SJCRH30 (cell line): ENCODE measurements at regions not wholly inside any gene's neighbourhood (a gene's known extent, or its start where the extent isn't known, plus 50 kb on each side); places are given as distances from the start of the nearest gene placed in this dataset.
A peak's percentile ranks its signal among the peaks of the same experiment; 100 is the strongest.

ENCODE experiments used
- DNase-seq, 2 experiments: peaks; one replicate each; pipeline ENCODE4 v3.0.0-alpha.2; 2015 to 2020
- H3K27ac ChIP-seq: fragments of 250-450 bp; sonication (Bioruptor Pico); 2 replicates; pipeline ENCODE4 v1.5.1; 2020; ENCODE audit warnings: mild to moderate bottlenecking, moderate library complexity
- H3K27me3 ChIP-seq: fragments of 250-450 bp; sonication (Bioruptor Pico); 2 replicates; pipeline ENCODE4 v1.5.1; 2020; ENCODE audit warnings: mild to moderate bottlenecking, moderate library complexity
- H3K36me3 ChIP-seq: fragments of 250-450 bp; sonication (Bioruptor Pico); 2 replicates; pipeline ENCODE4 v1.5.1; 2020; ENCODE audit warnings: mild to moderate bottlenecking, moderate library complexity
- H3K4me1 ChIP-seq: fragments of 250-450 bp; sonication (Bioruptor Pico); 2 replicates; pipeline ENCODE4 v1.5.1; 2020; ENCODE audit warnings: mild to moderate bottlenecking, moderate library complexity
- H3K4me3 ChIP-seq: fragments of 250-450 bp; sonication (Bioruptor Pico); 2 replicates; pipeline ENCODE4 v1.5.1; 2020; ENCODE audit warnings: mild to moderate bottlenecking, moderate library complexity
- H3K9me3 ChIP-seq: fragments of 250-450 bp; sonication (Bioruptor Pico); replicated peaks from 2 replicates; pipeline ENCODE4 v1.5.1; 2020; ENCODE audit warnings: mild to moderate bottlenecking, moderate library complexity

- no peak overlapping the region for H3K4me3 ChIP-seq
- H3K27ac ChIP-seq = no peak overlapping the region
- no peaks in the 10 kb centered on the region for H3K9me3 ChIP-seq
- no peak for DNase-seq
- H3K4me1 ChIP-seq = no peaks in the 10 kb centered on the region
- H3K27me3 ChIP-seq = no peaks in the 10 kb centered on the region
- no peaks in the 10 kb centered on the region for H3K36me3 ChIP-seq
These were observed 483.5 kb downstream of the ADGRL2 start for GRCh38 chr1:82284213-82284612.

GRCh38 chr1:82279241-82279640 is 478.5 kb downstream of the ADGRL2 start:
- no peak for DNase-seq
- H3K4me3 ChIP-seq = no peak overlapping the region
- no peak overlapping the region for H3K27ac ChIP-seq
- H3K27me3 ChIP-seq = no peaks in the 10 kb centered on the region
- H3K9me3 ChIP-seq = no peaks in the 10 kb centered on the region
- no peaks in the 10 kb centered on the region for H3K4me1 ChIP-seq
- H3K36me3 ChIP-seq = no peaks in the 10 kb centered on the region

- no peak overlapping the region for H3K4me3 ChIP-seq
- DNase-seq = peak; percentile 20 to 43
- no peaks in the 10 kb centered on the region for H3K9me3 ChIP-seq
- H3K27me3 ChIP-seq = no peaks in the 10 kb centered on the region
- no peak overlapping the region for H3K27ac ChIP-seq
- H3K4me1 ChIP-seq = peaks cover 6% of the 10 kb centered on the region; the same call in 1 of the 2 replicates
- H3K36me3 ChIP-seq = no peaks in the 10 kb centered on the region
These were observed 473.1 kb downstream of the ADGRL2 start for GRCh38 chr1:82273816-82274215.

GRCh38 chr1:82269431-82269830 is 468.7 kb downstream of the ADGRL2 start:
- Histone ChIP-seq H3K9me3 (no peaks in the 10 kb centered on the region), H3K36me3 (no peaks in the 10 kb centered on the region), H3K4me3 (no peak overlapping the region), H3K27ac (no peak overlapping the region), H3K4me1 (peaks cover 6% of the 10 kb centered on the region; the same call in 1 of the 2 replicates), H3K27me3 (no peaks in the 10 kb centered on the region)
- no peak for DNase-seq

- Histone ChIP-seq H3K4me3 (no peak overlapping the region), H3K36me3 (no peaks in the 10 kb centered on the region), H3K4me1 (peaks cover 5% of the 10 kb centered on the region; the same call in 1 of the 2 replicates), H3K9me3 (no peaks in the 10 kb centered on the region), H3K27ac (no peak overlapping the region), H3K27me3 (no peaks in the 10 kb centered on the region)
- no peak for DNase-seq
These were observed 468.1 kb downstream of the ADGRL2 start for GRCh38 chr1:82268826-82269225.

GRCh38 chr1:82266351-82266750 is 465.6 kb downstream of the ADGRL2 start:
- H3K27ac ChIP-seq = no peak overlapping the region
- no peaks in the 10 kb centered on the region for H3K9me3 ChIP-seq
- no peak for DNase-seq
- no peaks in the 10 kb centered on the region for H3K27me3 ChIP-seq
- no peak overlapping the region for H3K4me3 ChIP-seq
- H3K4me1 ChIP-seq = no peaks in the 10 kb centered on the region
- no peaks in the 10 kb centered on the region for H3K36me3 ChIP-seq

- Histone ChIP-seq H3K9me3 (no peaks in the 10 kb centered on the region), H3K4me3 (no peak overlapping the region)
- no peak for DNase-seq
These were observed 464.7 kb downstream of the ADGRL2 start for GRCh38 chr1:82265436-82265835.

GRCh38 chr1:82264802-82265201 is 464.1 kb downstream of the ADGRL2 start:
- Histone ChIP-seq H3K27me3 (no peaks in the 10 kb centered on the region), H3K4me1 (no peaks in the 10 kb centered on the region), H3K4me3 (no peak overlapping the region), H3K27ac (no peak overlapping the region), H3K36me3 (no peaks in the 10 kb centered on the region), H3K9me3 (no peaks in the 10 kb centered on the region)
- no peak for DNase-seq

More at GRCh38 chr1:82265436-82265835, 464.7 kb downstream of the ADGRL2 start:
- Histone ChIP-seq H3K27ac (no peak overlapping the region), H3K36me3 (no peaks in the 10 kb centered on the region), H3K27me3 (no peaks in the 10 kb centered on the region), H3K4me1 (no peaks in the 10 kb centered on the region)

GRCh38 chr1:82263396-82263795 is 462.7 kb downstream of the ADGRL2 start:
- no peaks in the 10 kb centered on the region for H3K36me3 ChIP-seq
- DNase-seq = no peak
- no peak overlapping the region for H3K27ac ChIP-seq
- H3K4me1 ChIP-seq = no peaks in the 10 kb centered on the region
- no peak overlapping the region for H3K4me3 ChIP-seq
- H3K27me3 ChIP-seq = no peaks in the 10 kb centered on the region
- H3K9me3 ChIP-seq = no peaks in the 10 kb centered on the region

- Histone ChIP-seq H3K27ac (no peak overlapping the region), H3K27me3 (no peaks in the 10 kb centered on the region), H3K4me3 (no peak overlapping the region), H3K36me3 (no peaks in the 10 kb centered on the region), H3K4me1 (no peaks in the 10 kb centered on the region), H3K9me3 (no peaks in the 10 kb centered on the region)
- no peak for DNase-seq
These were observed 459.9 kb downstream of the ADGRL2 start for GRCh38 chr1:82260666-82261065.

- Histone ChIP-seq H3K9me3 (no peaks in the 10 kb centered on the region), H3K4me1 (no peaks in the 10 kb centered on the region), H3K27me3 (no peaks in the 10 kb centered on the region), H3K27ac (no peak overlapping the region), H3K36me3 (no peaks in the 10 kb centered on the region), H3K4me3 (no peak overlapping the region)
- no peak for DNase-seq
These were observed 459.3 kb downstream of the ADGRL2 start for GRCh38 chr1:82260051-82260450.

GRCh38 chr1:82258887-82259286 is 458.2 kb downstream of the ADGRL2 start:
- Histone ChIP-seq H3K4me1 (no peaks in the 10 kb centered on the region), H3K27me3 (no peaks in the 10 kb centered on the region), H3K36me3 (no peaks in the 10 kb centered on the region), H3K9me3 (no peaks in the 10 kb centered on the region), H3K27ac (no peak overlapping the region), H3K4me3 (no peak overlapping the region)
- no peak for DNase-seq

- no peaks in the 10 kb centered on the region for H3K4me1 ChIP-seq
These were observed 445.3 kb downstream of the ADGRL2 start for GRCh38 chr1:82246050-82246449.

GRCh38 chr1:82245345-82246014 is 444.7 kb downstream of the ADGRL2 start:
- no peak for DNase-seq
- Histone ChIP-seq H3K4me3 (no peak overlapping the region), H3K4me1 (no peaks in the 10 kb centered on the region), H3K27me3 (no peaks in the 10 kb centered on the region), H3K9me3 (no peaks in the 10 kb centered on the region; the same call in 1 of the 2 replicates), H3K27ac (no peak overlapping the region), H3K36me3 (no peaks in the 10 kb centered on the region)

More at GRCh38 chr1:82246050-82246449, 445.3 kb downstream of the ADGRL2 start:
- Histone ChIP-seq H3K36me3 (no peaks in the 10 kb centered on the region), H3K4me3 (no peak overlapping the region), H3K27ac (no peak overlapping the region), H3K27me3 (no peaks in the 10 kb centered on the region), H3K9me3 (no peaks in the 10 kb centered on the region; the same call in 1 of the 2 replicates)
- no peak for DNase-seq

- no peak overlapping the region for H3K4me3 ChIP-seq
- H3K27me3 ChIP-seq = no peaks in the 10 kb centered on the region
- H3K4me1 ChIP-seq = no peaks in the 10 kb centered on the region
- no peaks in the 10 kb centered on the region; the same call in 1 of the 2 replicates for H3K9me3 ChIP-seq
- no peaks in the 10 kb centered on the region for H3K36me3 ChIP-seq
- DNase-seq = no peak
- no peak overlapping the region for H3K27ac ChIP-seq
These were observed 439.8 kb downstream of the ADGRL2 start for GRCh38 chr1:82240571-82240970.

GRCh38 chr1:82230667-82231066 is 429.9 kb downstream of the ADGRL2 start:
- Histone ChIP-seq H3K4me1 (peaks cover 27% of the 10 kb centered on the region), H3K27ac (no peak overlapping the region), H3K36me3 (no peaks in the 10 kb centered on the region), H3K27me3 (no peaks in the 10 kb centered on the region), H3K4me3 (no peak overlapping the region), H3K9me3 (peaks cover 3% of the 10 kb centered on the region; the same call in 1 of the 2 replicates)
- DNase-seq = no peak
